Endodermal cell (in vitro differentiated cells): ENCODE measurements at regions not wholly inside any gene's neighbourhood (a gene's known extent, or its start where the extent isn't known, plus 50 kb on each side); places are given as distances from the start of the nearest gene placed in this dataset.

Experiments used
- DNase-seq: peaks from one replicate; pipeline ENCODE4 v3.0.0-alpha.2; 2017
- H3K27ac ChIP-seq: 2 replicates; pipeline ENCODE4 v1.5.1; 2013; ENCODE audit warnings: mild to moderate bottlenecking, low read depth, low read length, moderate library complexity
- H3K27me3 ChIP-seq: 2 replicates; pipeline ENCODE4 v1.6.1; 2013; ENCODE audit warnings: mild to moderate bottlenecking, low read length, moderate library complexity; ENCODE audit not compliant: insufficient read depth, control insufficient read depth, poor library complexity, severe bottlenecking
- H3K36me3 ChIP-seq: 2 replicates; pipeline ENCODE4 v1.7.0; 2013; ENCODE audit warnings: mild to moderate bottlenecking, low read length, moderate library complexity; ENCODE audit not compliant: control insufficient read depth, insufficient read depth
- H3K4me1 ChIP-seq: one replicate; pipeline ENCODE4 v1.7.0; 2013; ENCODE audit warnings: low read length; ENCODE audit not compliant: control insufficient read depth, insufficient read depth
- H3K4me3 ChIP-seq: 2 replicates; pipeline ENCODE4 v1.5.1; 2013; ENCODE audit warnings: mild to moderate bottlenecking, low read length, moderate library complexity
- H3K9ac ChIP-seq: 2 replicates; pipeline ENCODE4 v1.6.1; 2013; ENCODE audit warnings: mild to moderate bottlenecking, low read length, moderate library complexity; ENCODE audit not compliant: poor library complexity, severe bottlenecking; ENCODE audit errors: extremely low read depth
- H3K9me3 ChIP-seq: 2 replicates; pipeline ENCODE4 v1.6.1; 2013; ENCODE audit warnings: mild to moderate bottlenecking, low read length, moderate library complexity; ENCODE audit not compliant: control insufficient read depth
- H3K27ac Mint-ChIP-seq: 2 replicates; pipeline ENCODE4 v1.8.0; 2020; ENCODE audit warnings: mixed read lengths
- H3K27me3 Mint-ChIP-seq: 2 replicates; pipeline ENCODE4 v1.8.0; 2021; ENCODE audit warnings: mild to moderate bottlenecking, mixed read lengths; ENCODE audit not compliant: insufficient read depth
- H3K36me3 Mint-ChIP-seq: 2 replicates; pipeline ENCODE4 v1.8.0; 2020; ENCODE audit warnings: low read depth, mixed read lengths
- H3K4me1 Mint-ChIP-seq: 2 replicates; pipeline ENCODE4 v1.8.0; 2020; ENCODE audit warnings: mixed read lengths
- H3K4me3 Mint-ChIP-seq: 2 replicates; pipeline ENCODE4 v1.8.0; 2020; ENCODE audit warnings: mild to moderate bottlenecking, moderate library complexity, mixed read lengths
- H3K9me3 Mint-ChIP-seq: 2 replicates; pipeline ENCODE4 v1.8.0; 2020; ENCODE audit warnings: mild to moderate bottlenecking, mixed read lengths
- CTCF ChIP-seq: fragments of 200-600 bp; sonication (generic); conservative IDR thresholded peaks from 2 replicates; pipeline ENCODE4 v1.5.0; 2021; ENCODE audit warnings: antibody characterized with exemption, mild to moderate bottlenecking
- WGBS, 2 experiments: methylation state at CpG; one replicate each; pipeline versions ENCODE4 v1.1.5 to v1.1.7; 2013; ENCODE audit warnings: missing lambda C conversion rate in 2 of 2, mixed read lengths in 1 of 2; ENCODE audit not compliant: insufficient coverage in 1 of 2, insufficient read length in 1 of 2; 5-methylcytosine and 5-hydroxymethylcytosine counted together

DNA sequence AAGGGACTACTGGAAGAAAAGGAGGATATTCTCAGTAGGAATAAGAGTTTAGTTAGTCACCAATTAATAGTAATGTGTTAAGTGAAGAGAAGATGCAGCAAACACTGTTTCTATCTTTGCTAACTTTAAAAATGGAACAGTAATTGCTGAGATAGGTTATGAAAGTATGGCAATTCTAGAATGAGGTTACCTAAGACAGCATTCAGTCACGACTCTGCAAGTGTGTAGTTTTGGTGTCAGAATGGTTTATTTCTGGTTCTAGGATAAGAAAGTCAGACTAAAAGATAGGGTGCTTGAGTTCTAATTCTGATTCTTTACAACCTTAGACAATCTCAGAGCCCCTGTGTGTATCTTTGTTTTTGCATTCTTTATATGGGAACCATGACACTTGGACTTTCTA lies 138.1 kb downstream of the POU4F1 start:
- Histone ChIP-seq H3K9me3 (no peaks in the 10 kb centered on the region), H3K27me3 (peaks cover 37% of the 10 kb centered on the region), H3K4me1 (no peaks in the 10 kb centered on the region), H3K9ac (no peak overlapping the region), H3K4me3 (no peak overlapping the region), H3K27ac (no peak overlapping the region), H3K36me3 (no peaks in the 10 kb centered on the region)
- no peak for DNase-seq
- Mint-ChIP-seq H3K27ac (no peak overlapping the region), H3K4me1 (peaks cover 3% of the 10 kb centered on the region), H3K4me3 (no peak overlapping the region), H3K36me3 (no peaks in the 10 kb centered on the region), H3K27me3 (peaks cover 48% of the 10 kb centered on the region), H3K9me3 (no peaks in the 10 kb centered on the region)
- no peak for TF ChIP-seq CTCF
- 66 to 100% methylated on average over 1 of the region's 1 CpG for WGBS, 2 experiments

GRCh38 chr13:78460176-78460575 lies 143.2 kb downstream of the POU4F1 start:
- no peaks in the 10 kb centered on the region for H3K36me3 ChIP-seq
- no peak for DNase-seq
- no peak for TF ChIP-seq CTCF
- Mint-ChIP-seq H3K27ac (no peak overlapping the region), H3K4me3 (no peak overlapping the region), H3K27me3 (peaks cover 14% of the 10 kb centered on the region), H3K4me1 (no peaks in the 10 kb centered on the region), H3K36me3 (no peaks in the 10 kb centered on the region), H3K9me3 (no peaks in the 10 kb centered on the region)
- 89 to 100% methylated on average over 1 to 2 of the region's 2 CpGs for WGBS, 2 experiments
- no peaks in the 10 kb centered on the region for H3K9me3 ChIP-seq
- no peaks in the 10 kb centered on the region for H3K4me1 ChIP-seq
- H3K4me3 ChIP-seq: no peak overlapping the region
- H3K27me3 ChIP-seq: peaks cover under 1% of the 10 kb centered on the region
- no peak overlapping the region for H3K27ac ChIP-seq
- no peak overlapping the region for H3K9ac ChIP-seq

- Histone ChIP-seq H3K9me3 (no peaks in the 10 kb centered on the region), H3K36me3 (no peaks in the 10 kb centered on the region), H3K4me3 (no peak overlapping the region), H3K27ac (no peak overlapping the region), H3K9ac (no peak overlapping the region), H3K27me3 (no peaks in the 10 kb centered on the region), H3K4me1 (peaks cover 4% of the 10 kb centered on the region)
- Mint-ChIP-seq H3K9me3 (no peaks in the 10 kb centered on the region), H3K27me3 (no peaks in the 10 kb centered on the region), H3K4me1 (peaks cover 3% of the 10 kb centered on the region), H3K36me3 (no peaks in the 10 kb centered on the region), H3K4me3 (no peak overlapping the region), H3K27ac (no peak overlapping the region)
- DNase-seq: no peak
- WGBS, 2 experiments: 91 to 100% methylated on average over 3 to 4 of the region's 4 CpGs
- TF ChIP-seq CTCF: no peak
These were observed 159.5 kb downstream of the POU4F1 start for GRCh38 chr13:78443839-78444238.
